GM12878 (cell line): ENCODE measurements at regions not wholly inside any gene's neighbourhood (a gene's known extent, or its start where the extent isn't known, plus 50 kb on each side); places are given as distances from the start of the nearest gene placed in this dataset.

Experiments used
- ATAC-seq: fragments of 200-7000 bp; cut with Tn5 transposase; 3 replicates; pipeline ENCODE4 v1.9.1; 2020; ENCODE audit warnings: mild to moderate bottlenecking, moderate library complexity
- BruUV-seq: library from RNA; stranded (reverse); fragments of 400-500 nt; replicated peaks from 2 replicates; lab custom pipeline; 2021; lab: Mats Ljungman, UMichigan
- CTCF ChIA-PET: fragments of 300-600 bp; sonication (Branson Sonifier 250); formaldehyde crosslinking; extraction: SDS; loops from one replicate; lab custom pipeline; 2021; ENCODE audit warnings: inconsistent platforms; lab: Yijun Ruan, JAX
- POLR2A ChIA-PET: fragments of 350-600 bp; formaldehyde crosslinking; extraction: SDS; loops from one replicate; lab custom pipeline; 2021; ENCODE audit warnings: inconsistent platforms; lab: Charles Lee
- RAD21 ChIA-PET: fragments of 300-600 bp; sonication (Branson Sonifier 250); formaldehyde crosslinking; loops from one replicate; lab custom pipeline; 2023; ENCODE audit warnings: antibody characterized with exemption; ENCODE audit not compliant: unreplicated experiment; lab: Charles Lee
- SMC1A ChIA-PET: fragments of 300-600 bp; sonication (Branson Sonifier 250); formaldehyde crosslinking; loops from one replicate; lab custom pipeline; 2023; ENCODE audit not compliant: unreplicated experiment, uncharacterized antibody; lab: Charles Lee
- DNase-seq: peaks from one replicate; pipeline ENCODE4 v3.0.0-alpha.2; 2011; ENCODE audit warnings: low read depth, low spot score
- FAIRE-seq: peaks from 3 replicates; lab custom pipeline; 2011; peaks lifted over from hg19 to GRCh38; lab: Jason Lieb, UNC
- H2AFZ ChIP-seq: 2 replicates; pipeline ENCODE4 v1.6.0; 2011; ENCODE audit warnings: low read depth, low read length, control low read depth; ENCODE audit not compliant: control insufficient read depth
- H3K27ac ChIP-seq: 2 replicates; pipeline ENCODE4 v1.5.1; 2011; ENCODE audit warnings: control low read depth; ENCODE audit not compliant: control insufficient read depth, insufficient read depth
- H3K27me3 ChIP-seq, 2 experiments: replicated peaks in 1 of 2; 2 replicates each; pipeline versions ENCODE4 v1.6.0 to v1.6.1; 2011; ENCODE audit warnings: low read length in 1 of 2; ENCODE audit not compliant: control insufficient read depth in 2 of 2, insufficient read depth in 2 of 2
- H3K36me3 ChIP-seq, 2 experiments: 2 replicates each; pipeline ENCODE4 v1.5.1; 2011; ENCODE audit warnings: low read length in 1 of 2; ENCODE audit not compliant: control insufficient read depth in 2 of 2, insufficient read depth in 2 of 2
- H3K4me1 ChIP-seq: 2 replicates; pipeline ENCODE4 v1.6.1; 2011; ENCODE audit warnings: mild to moderate bottlenecking, low read length, moderate library complexity, mixed read lengths; ENCODE audit not compliant: control insufficient read depth, insufficient read depth
- H3K4me2 ChIP-seq: 2 replicates; pipeline ENCODE4 v1.6.0; 2011; ENCODE audit warnings: control low read depth; ENCODE audit not compliant: control insufficient read depth, insufficient read depth
- H3K4me3 ChIP-seq: fragments of 200-600 bp; sonication (generic); 2 replicates; pipeline ENCODE4 v1.5.1; 2016
- H3K79me2 ChIP-seq: 2 replicates; pipeline ENCODE4 v1.6.0; 2011; ENCODE audit warnings: low read length; ENCODE audit not compliant: control insufficient read depth, insufficient read depth
- H3K9ac ChIP-seq: 2 replicates; pipeline ENCODE4 v1.8.0; 2011; ENCODE audit warnings: low read length, control low read depth, mixed read lengths; ENCODE audit not compliant: control insufficient read depth, insufficient read depth
- H3K9me3 ChIP-seq: replicated peaks from 3 replicates; pipeline ENCODE4 v1.5.1; 2011; ENCODE audit warnings: mild to moderate bottlenecking, low read length; ENCODE audit not compliant: control insufficient read depth, insufficient read depth
- H4K20me1 ChIP-seq: 2 replicates; pipeline ENCODE4 v1.6.0; 2011; ENCODE audit not compliant: control insufficient read depth, insufficient read depth
- BCL3 ChIP-seq: IDR thresholded peaks from 2 replicates; pipeline ENCODE4 v1.6.1; 2011; ENCODE audit warnings: borderline replicate concordance, low read depth, mild to moderate bottlenecking, moderate library complexity, low read length; ENCODE audit not compliant: insufficient read depth, poor library complexity, severe bottlenecking
- DPF2 ChIP-seq: fragments of 450-650 bp; IDR thresholded peaks from 2 replicates; pipeline ENCODE4 v1.6.1; 2017; ENCODE audit warnings: mild to moderate bottlenecking
- E2F4 ChIP-seq: IDR thresholded peaks from 2 replicates; pipeline ENCODE4 v1.6.1; 2012; ENCODE audit warnings: low read depth, low read length, improper control_type of control experiment
- ETV6 ChIP-seq, 2 experiments: fragments of 450-650 bp in 1 of 2; IDR thresholded peaks in 1 of 2; conservative IDR thresholded peaks in 1 of 2; 2 replicates each; pipeline ENCODE4 v1.6.1; 2014; ENCODE audit warnings: antibody characterized with exemption in 1 of 2, borderline replicate concordance in 1 of 2, low read depth in 1 of 2, mild to moderate bottlenecking in 1 of 2, moderate library complexity in 1 of 2
- FOS ChIP-seq: IDR thresholded peaks from 3 replicates; pipeline ENCODE4 v1.6.1; 2011; ENCODE audit warnings: borderline replicate concordance; ENCODE audit not compliant: insufficient read length; ENCODE audit errors: extremely low read depth
- JUND ChIP-seq: IDR thresholded peaks from 2 replicates; pipeline ENCODE4 v1.6.1; 2012; ENCODE audit warnings: low read depth, mild to moderate bottlenecking, low read length, improper control_type of control experiment, moderate library complexity
- NFXL1 ChIP-seq: fragments of 450-650 bp; IDR thresholded peaks from 2 replicates; pipeline ENCODE4 v1.6.1; 2017; ENCODE audit warnings: antibody characterized with exemption, mild to moderate bottlenecking, borderline replicate concordance
- PAX5 ChIP-seq: IDR thresholded peaks from 2 replicates; pipeline ENCODE4 v1.6.1; 2011; ENCODE audit warnings: low read depth, low read length, borderline replicate concordance
- PML ChIP-seq: IDR thresholded peaks from 2 replicates; pipeline ENCODE4 v1.6.1; 2012; ENCODE audit warnings: low read length, inconsistent platforms
- SREBF2 ChIP-seq: IDR thresholded peaks from 2 replicates; pipeline ENCODE4 v1.6.1; 2012; ENCODE audit warnings: mild to moderate bottlenecking, low read length
- ZBTB40 ChIP-seq: fragments of 450-650 bp; IDR thresholded peaks from 2 replicates; pipeline ENCODE4 v1.6.1; 2016; ENCODE audit warnings: mild to moderate bottlenecking, moderate library complexity, borderline replicate concordance
- ZNF384 ChIP-seq: IDR thresholded peaks from 2 replicates; pipeline ENCODE4 v1.6.1; 2012; ENCODE audit warnings: low read depth, mild to moderate bottlenecking, low read length, improper control_type of control experiment, borderline replicate concordance
- WGBS: methylation state at CpG from one replicate; pipeline ENCODE4 v1.1.6; 2016; ENCODE audit warnings: low lambda C conversion rate; ENCODE audit not compliant: insufficient replicate concordance, insufficient coverage; ENCODE audit errors: missing lambda C conversion rate; 5-methylcytosine and 5-hydroxymethylcytosine counted together
- in situ Hi-C: fragments of 300-500 bp; cut with MboI; formaldehyde crosslinking; loops from 9 replicates; pipeline ENCODE4 v1.14.3; 2018; ENCODE audit warnings: mixed read lengths
- intact Hi-C: fragments of 100-400 bp; cut with micrococcal nuclease; formaldehyde crosslinking; loops from one replicate; pipeline ENCODE4 v1.14.2; 2022; ENCODE audit not compliant: unreplicated experiment

GRCh38 chr3:169029674-169030285 is 633.7 kb downstream of the MECOM start:
- FAIRE-seq (no peak), ATAC-seq (no peak), DNase-seq (no peak)
- no peaks in the 10 kb centered on the region for H3K4me1 ChIP-seq
- POLR2A ChIA-PET, result no interaction called here
- H3K9me3 ChIP-seq, result no peaks in the 10 kb centered on the region
- TF ChIP-seq BCL3 (no peak), DPF2 (no peak), FOS (no peak), ZNF384 (no peak), JUND (no peak), ETV6 (conservative IDR thresholded peaks at IDR 0.05 in 1 of 2, IDR thresholded peaks at IDR 0.05 in 1 of 2; ENCODE audit: borderline replicate concordance in 1 of 2, low read depth in 1 of 2) (no peak), PML (no peak), SREBF2 (no peak), E2F4 (no peak), NFXL1 (no peak), ZBTB40 (no peak), PAX5 (no peak)
- no peak overlapping the region for H2AFZ ChIP-seq
- no peaks in the 10 kb centered on the region for H3K27me3 ChIP-seq
- WGBS, result 15% methylated on average over 3 of the region's 3 CpGs
- intact Hi-C loops, result no loop called here
- no TSS peak for BruUV-seq
- no peaks in the 10 kb centered on the region for H4K20me1 ChIP-seq
- RAD21 ChIA-PET, result no interaction called here
- in situ Hi-C loops, result no loop called here
- SMC1A ChIA-PET, result no interaction called here
- H3K4me2 ChIP-seq, result no peak overlapping the region
- H3K36me3 ChIP-seq, result no peaks in the 10 kb centered on the region
- no peak overlapping the region for H3K9ac ChIP-seq
- CTCF ChIA-PET, result no interaction called here
- H3K79me2 ChIP-seq, result no peaks in the 10 kb centered on the region
- H3K27ac ChIP-seq, result no peak overlapping the region
- H3K4me3 ChIP-seq, result no peak overlapping the region
